Fibroblast of villous mesenchyme (primary cell): ENCODE measurements at regions not wholly inside any gene's neighbourhood (a gene's known extent, or its start where the extent isn't known, plus 50 kb on each side); places are given as distances from the start of the nearest gene placed in this dataset.

Experiments
- DNase-seq: peaks from one replicate; pipeline ENCODE4 v3.0.0-alpha.2; 2010; ENCODE audit warnings: low read depth
- H3K4me3 ChIP-seq: 2 replicates; pipeline ENCODE4 v1.5.1; 2011; ENCODE audit warnings: low read depth, mild to moderate bottlenecking, low read length
- CTCF ChIP-seq: IDR thresholded peaks from 2 replicates; pipeline ENCODE4 v1.5.1; 2012; ENCODE audit warnings: low read depth, mild to moderate bottlenecking, low read length; ENCODE audit not compliant: insufficient read depth

GRCh38 chr5:33143405-33144123 is 297.2 kb upstream of the TARS1 start:
- DNase-seq: no peak
- no peak overlapping the region for H3K4me3 ChIP-seq
- no peak for TF ChIP-seq CTCF

- peak; percentile 14 for DNase-seq
- TF ChIP-seq CTCF: no peak
- H3K4me3 ChIP-seq: no peak overlapping the region
These were observed 293.9 kb upstream of the TARS1 start for GRCh38 chr5:33146881-33147280.

GRCh38 chr5:33148076-33148513 is 292.7 kb upstream of the TARS1 start:
- TF ChIP-seq CTCF: no peak
- H3K4me3 ChIP-seq: no peak overlapping the region
- DNase-seq: peak; percentile 76

- no peak overlapping the region for H3K4me3 ChIP-seq
- no peak for TF ChIP-seq CTCF
- no peak for DNase-seq
These were observed 287.4 kb upstream of the TARS1 start for GRCh38 chr5:33153372-33153771.

DNA sequence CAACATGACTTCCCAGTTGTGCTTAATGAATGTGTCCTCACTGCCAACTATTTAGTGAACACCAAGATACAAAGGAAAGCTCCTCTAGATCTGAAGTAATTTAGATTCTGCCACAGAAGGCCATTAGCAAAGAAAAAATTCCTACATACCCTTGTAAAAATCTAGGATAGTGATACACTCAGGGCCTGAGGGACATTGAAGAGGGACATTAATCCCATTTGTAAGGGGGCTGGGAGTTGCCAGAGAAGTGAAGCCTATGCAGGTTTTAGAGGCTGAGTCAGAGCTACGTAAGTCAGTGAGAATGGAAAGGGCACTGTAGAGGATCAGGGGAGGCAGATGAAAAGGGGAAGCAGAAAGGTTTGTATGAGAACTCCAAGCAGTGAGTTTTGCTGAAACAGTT is 286.9 kb upstream of the TARS1 start:
- no peak overlapping the region for H3K4me3 ChIP-seq
- no peak for DNase-seq
- TF ChIP-seq CTCF: no peak

GRCh38 chr5:33160871-33161270 is 279.9 kb upstream of the TARS1 start:
- H3K4me3 ChIP-seq: no peak overlapping the region
- DNase-seq: no peak
- no peak for TF ChIP-seq CTCF

GRCh38 chr5:33161421-33161820 is 279.3 kb upstream of the TARS1 start:
- no peak for DNase-seq
- TF ChIP-seq CTCF: no peak
- no peak overlapping the region for H3K4me3 ChIP-seq
